AG04449 (cell line): ENCODE measurements at regions not wholly inside any gene's neighbourhood (a gene's known extent, or its start where the extent isn't known, plus 50 kb on each side); places are given as distances from the start of the nearest gene placed in this dataset.

ENCODE experiments used
- CTCF ChIA-PET: fragments of 350-600 bp; formaldehyde crosslinking; extraction: SDS; loops from one replicate; lab custom pipeline; 2021; ENCODE audit warnings: antibody characterized with exemption; lab: Yijun Ruan, JAX
- POLR2A ChIA-PET: fragments of 400-600, 350-600 bp; formaldehyde crosslinking; extraction: SDS; loops from one replicate; lab custom pipeline; 2020; ENCODE audit warnings: antibody characterized with exemption, inconsistent platforms; lab: Yijun Ruan, JAX
- DNase-seq: peaks from one replicate; pipeline ENCODE4 v3.0.0-alpha.2; 2010; ENCODE audit warnings: low read depth, low spot score
- H3K4me3 ChIP-seq: 2 replicates; pipeline ENCODE4 v1.5.1; 2011; ENCODE audit warnings: low read depth, mild to moderate bottlenecking, control low read depth, low read length
- TF ChIP-seq, protein P1 (sequence below): IDR thresholded peaks from one replicate; pipeline ENCODE4 v1.5.1; 2011; ENCODE audit warnings: mild to moderate bottlenecking, moderate library complexity, low read length, control low read depth, inconsistent platforms; ENCODE audit not compliant: insufficient read depth; ENCODE audit errors: missing control alignments

GRCh38 chr12:124194264-124194892 is 100.5 kb upstream of the RFLNA start:
- no peak for DNase-seq

GRCh38 chr12:124194893-124195566 is 99.9 kb upstream of the RFLNA start:
- TF ChIP-seq, protein P1, sequence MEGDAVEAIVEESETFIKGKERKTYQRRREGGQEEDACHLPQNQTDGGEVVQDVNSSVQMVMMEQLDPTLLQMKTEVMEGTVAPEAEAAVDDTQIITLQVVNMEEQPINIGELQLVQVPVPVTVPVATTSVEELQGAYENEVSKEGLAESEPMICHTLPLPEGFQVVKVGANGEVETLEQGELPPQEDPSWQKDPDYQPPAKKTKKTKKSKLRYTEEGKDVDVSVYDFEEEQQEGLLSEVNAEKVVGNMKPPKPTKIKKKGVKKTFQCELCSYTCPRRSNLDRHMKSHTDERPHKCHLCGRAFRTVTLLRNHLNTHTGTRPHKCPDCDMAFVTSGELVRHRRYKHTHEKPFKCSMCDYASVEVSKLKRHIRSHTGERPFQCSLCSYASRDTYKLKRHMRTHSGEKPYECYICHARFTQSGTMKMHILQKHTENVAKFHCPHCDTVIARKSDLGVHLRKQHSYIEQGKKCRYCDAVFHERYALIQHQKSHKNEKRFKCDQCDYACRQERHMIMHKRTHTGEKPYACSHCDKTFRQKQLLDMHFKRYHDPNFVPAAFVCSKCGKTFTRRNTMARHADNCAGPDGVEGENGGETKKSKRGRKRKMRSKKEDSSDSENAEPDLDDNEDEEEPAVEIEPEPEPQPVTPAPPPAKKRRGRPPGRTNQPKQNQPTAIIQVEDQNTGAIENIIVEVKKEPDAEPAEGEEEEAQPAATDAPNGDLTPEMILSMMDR: no peak
- ChIA-PET POLR2A (no interaction called here), CTCF (no interaction called here)
- H3K4me3 ChIP-seq: no peak overlapping the region
- no peak for DNase-seq

More at GRCh38 chr12:124194264-124194892, 100.5 kb upstream of the RFLNA start:
- ChIA-PET CTCF (no interaction called here), POLR2A (no interaction called here)
- TF ChIP-seq, protein P1: no peak
- H3K4me3 ChIP-seq: no peak overlapping the region

DNA sequence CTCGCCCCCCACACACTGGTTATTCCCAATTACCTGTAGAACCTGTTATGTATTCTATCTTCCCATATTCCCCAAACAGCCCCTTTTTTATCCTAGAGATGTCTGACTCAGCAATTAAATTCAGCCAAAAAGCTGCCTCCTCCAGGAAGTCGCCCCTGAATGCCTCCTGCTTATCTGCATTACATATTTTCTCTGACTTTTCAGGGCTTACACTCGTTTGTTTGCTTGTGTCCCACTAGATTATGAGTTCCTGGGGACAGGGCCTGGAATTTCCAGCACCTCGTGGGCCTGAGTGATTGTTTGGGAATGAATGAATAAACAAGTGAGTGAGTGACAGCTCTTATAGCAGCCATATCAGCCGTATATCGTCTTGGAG is 99.3 kb upstream of the RFLNA start:
- ChIA-PET CTCF (no interaction called here), POLR2A (no interaction called here)
- TF ChIP-seq, protein P1: no peak
- no peak overlapping the region for H3K4me3 ChIP-seq
- no peak for DNase-seq

- H3K4me3 ChIP-seq: no peak overlapping the region
- POLR2A ChIA-PET: no interaction called here
- no peak for DNase-seq
- TF ChIP-seq, protein P1: no peak
- CTCF ChIA-PET: no interaction called here
Observed at GRCh38 chr12:124196236-124196635, 98.7 kb upstream of the RFLNA start.

- POLR2A ChIA-PET: no interaction called here
- TF ChIP-seq, protein P1: no peak
- CTCF ChIA-PET: no interaction called here
- H3K4me3 ChIP-seq: no peak overlapping the region
- DNase-seq: no peak
Observed at GRCh38 chr12:124201248-124201647, 93.6 kb upstream of the RFLNA start.

DNA sequence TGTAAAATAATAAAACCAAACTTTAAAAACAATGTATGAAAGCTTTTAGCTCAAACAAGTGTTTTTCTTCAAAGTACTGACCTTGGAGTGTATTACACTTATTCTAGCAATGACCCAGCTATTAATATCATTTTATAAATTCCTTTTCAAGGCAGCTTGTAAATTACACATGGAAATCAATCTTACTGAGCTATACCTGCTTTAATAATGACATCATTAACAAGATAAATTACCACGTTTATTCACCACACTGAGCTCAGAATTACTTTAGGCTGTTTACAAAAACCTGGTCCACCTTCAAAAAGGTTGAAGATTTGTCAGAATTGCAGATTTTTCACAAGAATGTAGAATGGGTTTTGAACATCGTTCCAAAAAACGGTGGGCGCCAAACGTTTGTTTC is 91.7 kb upstream of the RFLNA start:
- CTCF ChIA-PET: no interaction called here
- no peak overlapping the region for H3K4me3 ChIP-seq

More for the DNA sequence above, 91.7 kb upstream of the RFLNA start:
- TF ChIP-seq, protein P1: no peak
- POLR2A ChIA-PET: no interaction called here
- DNase-seq: no peak
